Smooth muscle cell (in vitro differentiated cells): ENCODE measurements at regions not wholly inside any gene's neighbourhood (a gene's known extent, or its start where the extent isn't known, plus 50 kb on each side); places are given as distances from the start of the nearest gene placed in this dataset.

Experiments used
- DNase-seq: peaks from one replicate; lab custom pipeline; 2025; ENCODE audit not compliant: unreplicated experiment; lab: John Stamatoyannopoulos, UW
- H2AFZ ChIP-seq: fragments of 200-600 bp; sonication (generic); 2 replicates; pipeline ENCODE4 v1.6.0; 2016; ENCODE audit warnings: antibody characterized with exemption, low read depth, mild to moderate bottlenecking
- H3F3A ChIP-seq: fragments of 200-600 bp; sonication (generic); 2 replicates; pipeline ENCODE4 v1.6.0; 2017; ENCODE audit warnings: antibody characterized with exemption, low read depth
- H3K27ac ChIP-seq: fragments of 200-600 bp; sonication (generic); 2 replicates; pipeline ENCODE4 v1.5.1; 2016; ENCODE audit warnings: low read depth, mild to moderate bottlenecking
- H3K27me3 ChIP-seq: fragments of 200-600 bp; sonication (generic); 2 replicates; pipeline ENCODE4 v1.6.1; 2016; ENCODE audit warnings: low read depth, mild to moderate bottlenecking
- H3K36me3 ChIP-seq: fragments of 200-600 bp; sonication (generic); 2 replicates; pipeline ENCODE4 v1.5.1; 2016; ENCODE audit warnings: low read depth
- H3K4me1 ChIP-seq: fragments of 200-600 bp; sonication (generic); 2 replicates; pipeline ENCODE4 v1.5.1; 2016; ENCODE audit warnings: low read depth
- H3K4me2 ChIP-seq: fragments of 200-600 bp; sonication (generic); 2 replicates; pipeline ENCODE4 v1.6.0; 2016; ENCODE audit warnings: mild to moderate bottlenecking
- H3K4me3 ChIP-seq: fragments of 200-600 bp; sonication (generic); 2 replicates; pipeline ENCODE4 v1.5.1; 2016; ENCODE audit warnings: mild to moderate bottlenecking
- H3K79me2 ChIP-seq: fragments of 200-600 bp; sonication (generic); 2 replicates; pipeline ENCODE4 v1.6.0; 2016; ENCODE audit warnings: low read depth, mild to moderate bottlenecking
- H3K9ac ChIP-seq: fragments of 200-600 bp; sonication (generic); 2 replicates; pipeline ENCODE4 v1.6.0; 2016; ENCODE audit warnings: low read depth
- H3K9me3 ChIP-seq: fragments of 200-600 bp; sonication (generic); replicated peaks from 2 replicates; pipeline ENCODE4 v1.5.1; 2016; ENCODE audit warnings: low read depth
- H4K20me1 ChIP-seq: fragments of 200-600 bp; sonication (generic); 2 replicates; pipeline ENCODE4 v1.6.0; 2016; ENCODE audit warnings: low read depth
- CTCF ChIP-seq: fragments of 200-600 bp; sonication (generic); IDR thresholded peaks from 2 replicates; pipeline ENCODE4 v1.5.1; 2017; ENCODE audit warnings: borderline replicate concordance, mild to moderate bottlenecking, antibody characterized with exemption; ENCODE audit not compliant: insufficient read depth, poor library complexity, severe bottlenecking
- WGBS: methylation state at CpG from one replicate; pipeline ENCODE4 v1.1.7; 2016; ENCODE audit warnings: low lambda C conversion rate; 5-methylcytosine and 5-hydroxymethylcytosine counted together

- H3K9me3 ChIP-seq: no peaks in the 10 kb centered on the region
Observed at GRCh38 chr2:198285216-198285615, 480.8 kb downstream of the PLCL1 start.

DNA sequence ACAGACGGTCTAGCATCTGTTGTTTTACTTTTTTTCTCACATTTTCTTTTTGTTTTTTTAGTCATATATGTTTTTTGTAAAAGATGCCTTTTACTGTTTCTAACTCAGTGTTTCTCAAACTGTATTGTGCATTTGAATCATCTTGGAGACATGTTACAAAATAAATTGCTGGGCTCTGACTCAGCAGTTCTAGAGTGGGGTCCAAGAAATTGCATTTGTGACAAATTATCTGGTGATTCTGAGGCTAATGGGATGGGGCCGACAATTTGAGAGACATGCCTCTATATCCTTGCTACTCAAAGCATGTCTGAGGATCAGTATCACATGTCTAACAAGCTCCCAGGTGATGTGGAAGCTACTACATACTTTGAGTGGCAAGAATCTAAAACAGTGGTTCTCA is 478.8 kb downstream of the PLCL1 start:
- H3K4me3 ChIP-seq: no peak overlapping the region
- H3K9ac ChIP-seq: no peak overlapping the region
- no peak overlapping the region for H3K27ac ChIP-seq
- no peak overlapping the region for H2AFZ ChIP-seq
- no peaks in the 10 kb centered on the region for H3K36me3 ChIP-seq
- no peaks in the 10 kb centered on the region for H3F3A ChIP-seq
- H3K79me2 ChIP-seq: no peaks in the 10 kb centered on the region
- no peak for DNase-seq
- H3K9me3 ChIP-seq: no peaks in the 10 kb centered on the region
- H3K4me2 ChIP-seq: peak overlapping the region; percentile 24
- TF ChIP-seq CTCF: no peak
- peaks cover 19% of the 10 kb centered on the region for H3K27me3 ChIP-seq
- 66% methylated on average over 2 of the region's 2 CpGs for WGBS
- H3K4me1 ChIP-seq: no peaks in the 10 kb centered on the region
- H4K20me1 ChIP-seq: no peaks in the 10 kb centered on the region

More at GRCh38 chr2:198285216-198285615, 480.8 kb downstream of the PLCL1 start:
- H4K20me1 ChIP-seq: no peaks in the 10 kb centered on the region
- H3K4me3 ChIP-seq: no peak overlapping the region
- no peak overlapping the region for H3K4me2 ChIP-seq
- no peaks in the 10 kb centered on the region for H3K4me1 ChIP-seq
- H2AFZ ChIP-seq: no peak overlapping the region
- H3K27ac ChIP-seq: no peak overlapping the region
- no peak overlapping the region for H3K9ac ChIP-seq
- no peaks in the 10 kb centered on the region for H3K36me3 ChIP-seq
- no peaks in the 10 kb centered on the region for H3F3A ChIP-seq
- no peak for DNase-seq
- TF ChIP-seq CTCF: no peak
- WGBS: 87% methylated on average over 5 of the region's 5 CpGs
- H3K79me2 ChIP-seq: no peaks in the 10 kb centered on the region
- peaks cover 19% of the 10 kb centered on the region for H3K27me3 ChIP-seq

DNA sequence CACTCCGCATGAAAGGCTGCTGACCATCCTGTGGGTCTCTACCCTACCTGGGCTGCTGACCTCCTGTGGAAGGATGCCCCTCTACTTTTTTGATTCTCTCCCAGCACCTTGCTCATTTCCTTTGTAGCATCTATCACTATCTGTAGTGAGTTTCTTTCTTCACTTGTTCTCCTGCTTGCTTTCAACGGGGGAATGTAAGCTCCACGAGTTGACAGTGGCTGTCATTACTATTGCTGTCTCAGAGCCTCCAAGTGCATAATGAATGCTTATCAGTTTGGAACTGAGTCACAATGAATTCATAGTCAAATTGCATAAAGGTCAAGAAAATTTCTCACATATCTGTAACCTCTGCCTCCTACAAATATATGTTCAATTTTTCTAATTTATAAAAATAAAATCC is 477.7 kb downstream of the PLCL1 start:
- Histone ChIP-seq H2AFZ (no peak overlapping the region), H3K79me2 (no peaks in the 10 kb centered on the region), H3K4me1 (no peaks in the 10 kb centered on the region), H3K9me3 (no peaks in the 10 kb centered on the region), H3K27me3 (peaks cover 22% of the 10 kb centered on the region), H3K4me3 (no peak overlapping the region), H3F3A (no peaks in the 10 kb centered on the region), H3K9ac (no peak overlapping the region), H4K20me1 (no peaks in the 10 kb centered on the region), H3K4me2 (no peak overlapping the region), H3K27ac (no peak overlapping the region), H3K36me3 (no peaks in the 10 kb centered on the region)
- 65% methylated on average over 3 of the region's 3 CpGs for whole genome bisulfite sequencing
- no peak for TF ChIP-seq CTCF
- DNase-seq: no peak

DNA sequence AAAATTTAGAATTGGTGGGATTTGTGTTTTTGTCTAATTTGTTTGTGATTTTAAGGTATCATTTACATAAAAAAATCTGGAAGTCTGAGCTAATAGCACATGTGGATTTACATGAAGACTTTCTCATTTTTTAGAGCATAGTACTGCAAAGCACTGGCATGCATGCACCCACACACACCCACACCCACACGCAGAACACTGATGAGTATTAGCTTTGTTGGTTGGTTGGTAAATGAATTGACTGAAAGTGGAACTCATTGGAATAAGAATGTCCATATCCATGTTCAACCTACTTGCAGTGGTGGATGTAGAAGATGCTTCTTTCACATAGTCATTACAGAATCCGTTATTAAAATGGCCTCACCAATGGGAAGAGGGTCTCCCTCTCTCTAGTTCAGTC is 475.8 kb downstream of the PLCL1 start:
- Histone ChIP-seq H3K9me3 (no peaks in the 10 kb centered on the region), H3K4me2 (no peak overlapping the region), H4K20me1 (no peaks in the 10 kb centered on the region), H3K27ac (no peak overlapping the region), H3K27me3 (peaks cover 18% of the 10 kb centered on the region), H3K79me2 (no peaks in the 10 kb centered on the region), H3K9ac (no peak overlapping the region), H3K36me3 (no peaks in the 10 kb centered on the region), H3F3A (no peaks in the 10 kb centered on the region), H2AFZ (no peak overlapping the region), H3K4me3 (no peak overlapping the region), H3K4me1 (no peaks in the 10 kb centered on the region)
- 80% methylated on average over 2 of the region's 2 CpGs for WGBS
- TF ChIP-seq CTCF: no peak
- DNase-seq: no peak
